Naive B cell (primary cell): ENCODE measurements at regions not wholly inside any gene's neighbourhood (a gene's known extent, or its start where the extent isn't known, plus 50 kb on each side); places are given as distances from the start of the nearest gene placed in this dataset.
"Not testable (repeated sequence)": the region's sequence is repeated elsewhere in the genome, so short reads cannot be mapped to it uniquely, and the experiment has no call there.

ENCODE experiments used
- ATAC-seq, 2 donors: fragments of 150-1000 bp; cut with Tn5 transposase; 2 replicates each; pipeline ENCODE4 v1.10.0; 2021; ENCODE audit warnings: low read depth in 2 of 2, mild to moderate bottlenecking in 2 of 2, moderate library complexity in 2 of 2
- DNase-seq: peaks from one replicate; pipeline ENCODE4 v3.0.0; 2022
- H3K27ac Mint-ChIP-seq, 6 donors: one replicate each; pipeline ENCODE4 v1.8.0; 2020 to 2022; ENCODE audit warnings: mild to moderate bottlenecking in 6 of 6, mixed read lengths in 6 of 6, moderate library complexity in 5 of 6, inconsistent platforms in 2 of 6
- H3K27me3 Mint-ChIP-seq, 3 donors: one replicate each; pipeline ENCODE4 v1.8.0; 2021 to 2022; ENCODE audit warnings: mixed read lengths in 3 of 3, mild to moderate bottlenecking in 1 of 3
- H3K36me3 Mint-ChIP-seq, 2 donors: one replicate each; pipeline ENCODE4 v1.8.0; 2020 to 2022; ENCODE audit warnings: mixed read lengths in 2 of 2, inconsistent platforms in 1 of 2, mild to moderate bottlenecking in 1 of 2
- H3K4me1 Mint-ChIP-seq, 3 donors: one replicate each; pipeline ENCODE4 v1.8.0; 2020 to 2022; ENCODE audit warnings: mixed read lengths in 3 of 3, inconsistent platforms in 1 of 3, mild to moderate bottlenecking in 1 of 3, moderate library complexity in 1 of 3
- H3K4me3 Mint-ChIP-seq, 8 donors: one replicate each; pipeline ENCODE4 v1.8.0; 2020 to 2022; ENCODE audit warnings: mild to moderate bottlenecking in 8 of 8, mixed read lengths in 8 of 8, moderate library complexity in 8 of 8, inconsistent platforms in 2 of 8
- H3K9me3 Mint-ChIP-seq, 7 donors: one replicate each; pipeline ENCODE4 v1.8.0; 2020 to 2022; ENCODE audit warnings: mixed read lengths in 7 of 7, mild to moderate bottlenecking in 5 of 7, inconsistent platforms in 2 of 7, moderate library complexity in 1 of 7

DNA sequence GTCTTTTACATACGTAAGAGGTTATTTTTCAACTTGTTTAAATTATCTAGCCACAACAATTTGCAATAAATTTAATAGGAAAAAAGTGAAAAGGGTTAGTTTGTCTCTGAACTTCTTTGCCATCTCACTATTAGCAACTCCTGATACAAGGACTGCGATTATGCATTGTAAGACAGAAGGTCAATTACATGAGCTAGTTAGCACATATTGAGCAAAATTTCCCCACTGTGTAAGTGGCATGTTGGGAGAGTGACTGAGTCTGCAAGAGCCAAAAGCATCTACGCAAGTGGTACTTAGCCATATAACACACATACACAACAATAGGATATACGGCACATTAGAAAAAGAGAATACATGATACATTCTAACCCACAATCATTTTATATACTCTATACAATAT is 927.2 kb downstream of the STPG2 start:
- H3K4me1 Mint-ChIP-seq: no peaks in the 10 kb centered on the region
- DNase-seq (no peak), ATAC-seq (no peak)
- peaks cover 0 to 10% (median 2%) of the 10 kb centered on the region in 7 donors for H3K9me3 Mint-ChIP-seq
- no peak overlapping the region for H3K27ac Mint-ChIP-seq
- H3K36me3 Mint-ChIP-seq: no peaks in the 10 kb centered on the region
- H3K27me3 Mint-ChIP-seq: no peaks in the 10 kb centered on the region
- no peak overlapping the region for H3K4me3 Mint-ChIP-seq

DNA sequence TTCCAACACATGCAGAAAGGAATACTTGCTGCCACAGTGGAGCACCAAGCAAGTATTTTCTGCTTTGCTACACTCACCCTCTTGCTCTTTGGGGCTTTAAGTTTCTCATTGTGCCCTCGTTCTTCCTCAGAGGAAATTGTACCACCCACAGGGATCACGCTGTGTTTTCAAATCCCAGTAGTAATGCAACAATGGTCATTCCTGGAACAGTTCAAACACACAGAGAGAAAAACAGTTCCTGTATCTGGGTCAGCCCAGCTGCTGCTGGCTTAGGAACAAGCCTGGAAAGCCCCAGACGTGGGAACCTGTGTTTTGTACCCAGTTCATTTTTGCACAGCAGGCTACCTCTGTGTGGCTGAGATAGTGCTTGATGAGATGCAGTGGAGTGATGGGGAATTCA is 907.8 kb downstream of the STPG2 start:
- H3K4me3 Mint-ChIP-seq: no peak overlapping the region
- no peaks in the 10 kb centered on the region for H3K36me3 Mint-ChIP-seq
- no peaks in the 10 kb centered on the region for H3K4me1 Mint-ChIP-seq
- H3K27me3 Mint-ChIP-seq: no peaks in the 10 kb centered on the region
- ATAC-seq: no peak
- DNase-seq: no peak
- H3K9me3 Mint-ChIP-seq: peaks cover 0 to 11% (median 2%) of the 10 kb centered on the region in 7 donors
- H3K27ac Mint-ChIP-seq: no peak overlapping the region

DNA sequence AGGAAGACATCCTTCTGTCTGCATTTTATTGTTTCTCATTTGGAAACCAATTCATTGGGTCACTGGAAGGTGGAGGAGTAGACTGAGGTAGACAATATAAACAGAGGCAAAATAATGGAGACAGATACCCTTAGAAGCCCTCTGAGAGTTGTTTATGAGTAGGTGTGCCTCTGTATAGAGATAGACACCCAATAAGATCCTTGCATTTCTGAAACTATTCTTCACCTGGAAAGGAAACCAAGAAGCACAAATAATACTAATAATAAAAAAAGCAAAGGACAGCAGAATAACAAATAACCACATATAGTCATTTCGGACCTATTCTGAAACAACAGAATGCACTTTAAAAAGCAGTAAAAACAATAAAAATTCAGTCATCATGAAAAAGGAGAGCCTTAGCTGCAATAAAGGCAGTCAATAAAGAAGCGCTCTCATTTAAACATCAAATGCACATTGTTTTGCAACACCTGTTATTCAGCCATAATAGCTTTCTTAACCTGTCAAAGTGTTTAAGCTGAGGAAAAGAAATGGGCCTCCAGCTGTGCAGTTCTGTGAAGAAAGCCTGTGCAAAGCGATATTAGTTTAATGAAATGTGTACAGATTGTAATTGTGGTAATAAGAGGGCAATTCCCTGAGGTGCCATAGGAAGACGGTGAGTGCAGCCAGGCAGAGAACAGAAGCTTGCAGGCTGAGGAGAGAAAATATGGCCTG is 904.2 kb downstream of the STPG2 start:
- DNase-seq: no peak
- ATAC-seq: no peak
- Mint-ChIP-seq H3K27me3 (no peaks in the 10 kb centered on the region), H3K27ac (no peak overlapping the region), H3K36me3 (no peaks in the 10 kb centered on the region), H3K4me1 (no peaks in the 10 kb centered on the region), H3K4me3 (no peak overlapping the region), H3K9me3 (peaks cover 0 to 8% (median 1%) of the 10 kb centered on the region in 7 donors)

DNA sequence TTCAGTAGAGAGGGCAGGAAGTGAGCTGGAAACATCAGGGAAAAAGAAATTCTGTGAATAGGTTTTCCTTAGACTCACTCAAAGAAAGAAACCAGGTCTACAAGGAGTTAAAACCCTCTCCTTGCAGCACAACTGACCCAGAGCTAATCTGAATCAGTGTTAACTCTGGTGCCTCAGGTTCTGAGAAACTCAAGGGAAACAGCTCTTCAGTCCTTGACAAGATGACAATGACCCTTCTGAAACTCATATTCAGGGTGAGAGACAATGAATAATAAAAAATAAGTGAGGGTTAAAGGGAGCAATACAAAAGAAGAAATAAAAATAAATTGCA is 903.6 kb downstream of the STPG2 start:
- H3K4me1 Mint-ChIP-seq: no peaks in the 10 kb centered on the region
- no peak for ATAC-seq

DNA sequence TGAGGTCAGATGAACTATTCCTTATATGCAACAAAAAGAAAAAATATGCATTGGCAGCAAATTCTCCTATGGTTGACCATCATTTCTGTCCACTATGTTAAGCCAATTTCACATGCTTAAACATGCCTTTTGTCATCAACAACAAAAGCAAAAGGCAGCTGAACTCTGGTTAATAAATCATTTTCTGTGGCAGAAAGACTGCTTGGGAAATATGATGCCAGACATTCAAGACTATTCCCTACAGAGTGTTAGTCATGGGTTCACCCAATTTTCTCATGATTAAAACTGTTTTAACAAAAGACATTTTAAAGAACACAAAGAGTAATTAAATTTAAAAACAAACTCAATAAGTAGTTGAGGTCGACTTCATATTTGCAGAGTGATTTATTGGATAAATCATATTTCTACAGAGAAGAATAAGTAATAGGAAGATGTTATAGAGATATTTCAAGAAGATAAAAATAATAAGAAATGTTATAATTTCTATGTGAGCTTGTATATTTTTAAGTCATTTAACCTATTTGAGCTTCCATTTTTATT is 890.6 kb downstream of the STPG2 start:
- no peak overlapping the region for H3K4me3 Mint-ChIP-seq
- H3K4me1 Mint-ChIP-seq: no peaks in the 10 kb centered on the region
- DNase-seq (no peak), ATAC-seq (no peak)
- peaks cover 4 to 11% (median 9%) of the 10 kb centered on the region in 7 donors for H3K9me3 Mint-ChIP-seq
- no peaks in the 10 kb centered on the region for H3K27me3 Mint-ChIP-seq
- H3K36me3 Mint-ChIP-seq: no peaks in the 10 kb centered on the region
- H3K27ac Mint-ChIP-seq: no peak overlapping the region

More for the DNA sequence above, 903.6 kb downstream of the STPG2 start:
- DNase-seq: no peak
- Mint-ChIP-seq H3K27ac (no peak overlapping the region), H3K27me3 (no peaks in the 10 kb centered on the region), H3K9me3 (peaks cover 0 to 8% (median 1%) of the 10 kb centered on the region in 7 donors), H3K36me3 (no peaks in the 10 kb centered on the region), H3K4me3 (no peak overlapping the region)

DNA sequence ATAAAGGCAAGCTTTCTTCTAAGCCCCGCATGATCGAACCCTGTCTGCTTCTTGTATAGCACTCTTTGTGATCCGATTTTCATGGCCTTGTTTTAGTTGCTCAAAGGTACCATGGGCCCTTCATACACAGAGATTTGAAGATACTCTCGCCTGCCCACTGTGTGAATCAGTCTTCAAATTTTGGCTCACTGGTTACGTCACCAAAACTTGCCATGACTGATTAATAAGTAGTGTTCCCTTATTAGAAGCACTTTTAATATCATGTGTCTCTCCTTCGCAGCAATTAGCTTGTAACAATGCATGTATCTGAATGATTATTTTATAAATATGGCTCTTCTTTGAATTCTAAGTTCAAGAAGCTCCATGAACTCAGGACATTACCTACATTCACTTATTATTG is 880.5 kb downstream of the STPG2 start:
- no peak for ATAC-seq
- no peak for DNase-seq
- H3K4me3 Mint-ChIP-seq: no peak overlapping the region
- H3K9me3 Mint-ChIP-seq: peaks cover 0 to 7% (median 5%) of the 10 kb centered on the region in 7 donors
- H3K4me1 Mint-ChIP-seq: no peaks in the 10 kb centered on the region
- peaks cover 0 to 4% of the 10 kb centered on the region in 2 donors for H3K36me3 Mint-ChIP-seq
- no peak overlapping the region for H3K27ac Mint-ChIP-seq
- H3K27me3 Mint-ChIP-seq: no peaks in the 10 kb centered on the region

DNA sequence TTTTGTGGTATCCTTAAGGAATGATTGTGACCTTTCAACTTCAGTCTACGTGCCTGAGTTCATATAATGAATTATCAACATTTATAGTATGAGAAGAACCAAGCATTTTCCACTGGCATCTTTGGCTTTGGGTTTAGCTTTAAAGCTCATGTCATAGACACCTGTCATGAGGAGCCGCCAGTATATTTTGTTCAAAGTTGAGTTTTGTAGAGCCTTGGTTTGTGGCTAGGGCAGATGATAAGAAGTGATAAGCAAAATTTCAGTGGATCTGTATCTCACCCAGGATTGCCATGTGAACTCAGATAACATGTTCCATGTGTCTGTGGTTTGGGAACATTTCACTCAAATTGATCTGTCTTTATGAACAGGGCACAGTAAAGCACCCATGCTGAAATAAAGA is 873.2 kb downstream of the STPG2 start:
- H3K27me3 Mint-ChIP-seq: no peaks in the 10 kb centered on the region
- ATAC-seq (no peak), DNase-seq (no peak)
- H3K4me1 Mint-ChIP-seq: no peaks in the 10 kb centered on the region
- H3K36me3 Mint-ChIP-seq: no peaks in the 10 kb centered on the region
- H3K9me3 Mint-ChIP-seq: peaks cover 0 to 25% (median 7%) of the 10 kb centered on the region in 7 donors
- no peak overlapping the region for H3K4me3 Mint-ChIP-seq
- H3K27ac Mint-ChIP-seq: no peak overlapping the region

DNA sequence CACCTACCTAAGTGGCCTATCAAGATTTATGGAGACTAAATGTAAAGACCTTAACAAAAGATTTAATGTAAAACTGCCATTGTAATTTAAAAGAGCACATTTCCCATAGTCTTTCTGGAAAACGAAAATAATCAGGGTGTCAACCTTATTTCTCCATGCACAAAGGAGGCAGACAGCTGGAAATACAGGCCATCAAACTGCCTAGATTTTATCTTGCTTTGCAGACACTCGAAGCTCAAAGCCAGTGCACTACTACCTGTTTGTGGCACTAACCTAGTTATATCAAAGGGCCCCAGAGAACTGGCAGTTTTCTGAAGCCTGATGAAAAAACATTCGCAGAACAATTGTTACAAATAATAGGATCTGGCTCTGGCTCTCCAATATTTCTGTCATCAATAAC is 863.9 kb downstream of the STPG2 start:
- H3K4me3 Mint-ChIP-seq: no peak overlapping the region
- ATAC-seq: no peak
- DNase-seq: no peak
- H3K9me3 Mint-ChIP-seq: peaks cover 8 to 25% (median 11%) of the 10 kb centered on the region in 7 donors
- no peaks in the 10 kb centered on the region for H3K4me1 Mint-ChIP-seq
- no peak overlapping the region for H3K27ac Mint-ChIP-seq
- H3K27me3 Mint-ChIP-seq: no peaks in the 10 kb centered on the region
- no peaks in the 10 kb centered on the region for H3K36me3 Mint-ChIP-seq

DNA sequence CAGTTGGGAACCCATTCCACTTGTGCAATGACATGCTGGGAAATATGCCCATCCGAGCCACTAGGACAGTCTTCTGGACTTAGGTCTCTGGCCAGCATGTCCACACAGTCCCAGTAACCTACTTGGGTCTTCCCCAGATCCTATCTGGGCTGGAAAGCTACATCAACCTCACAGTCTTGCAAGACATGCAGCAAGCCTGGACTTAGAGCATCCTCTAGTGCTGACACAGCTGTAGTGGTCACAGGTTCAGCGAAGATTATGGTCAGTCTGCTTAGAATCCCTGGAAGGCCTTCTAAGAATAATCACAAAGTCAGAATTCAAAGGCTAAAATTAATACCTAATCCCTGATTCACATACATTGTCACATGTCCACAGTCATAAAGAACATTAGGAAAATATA is 842.7 kb downstream of the STPG2 start:
- peaks cover 7 to 38% (median 16%) of the 10 kb centered on the region in 7 donors for H3K9me3 Mint-ChIP-seq
- no peaks in the 10 kb centered on the region for H3K27me3 Mint-ChIP-seq
- H3K27ac Mint-ChIP-seq: no peak overlapping the region
- DNase-seq (no peak), ATAC-seq (no peak)
- H3K36me3 Mint-ChIP-seq: peaks cover 0 to 8% of the 10 kb centered on the region in 2 donors
- H3K4me3 Mint-ChIP-seq: no peak overlapping the region
- H3K4me1 Mint-ChIP-seq: no peaks in the 10 kb centered on the region

DNA sequence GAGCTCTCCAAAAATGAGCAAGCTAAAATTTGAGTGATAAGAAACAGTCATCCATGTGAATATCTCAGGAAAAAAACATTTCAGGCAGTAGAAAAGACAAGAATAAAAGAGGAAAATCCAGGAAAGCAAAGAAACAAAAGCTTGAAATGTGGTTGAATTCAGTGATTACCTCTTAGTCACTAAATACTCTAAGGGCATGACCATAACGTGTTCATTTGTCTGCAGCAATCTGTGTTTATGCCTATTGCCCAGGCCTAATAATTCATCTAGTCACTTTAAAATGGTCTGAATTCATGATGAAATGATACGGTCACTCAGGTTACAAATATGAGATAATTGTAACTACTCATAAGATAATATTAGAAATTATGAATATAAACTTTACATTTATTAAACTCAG is 837.9 kb downstream of the STPG2 start:
- Mint-ChIP-seq H3K36me3 (peaks cover 0 to 8% of the 10 kb centered on the region in 2 donors), H3K4me3 (no peak overlapping the region), H3K4me1 (no peaks in the 10 kb centered on the region), H3K27me3 (no peaks in the 10 kb centered on the region), H3K27ac (no peak overlapping the region), H3K9me3 (peaks cover 7 to 38% (median 11%) of the 10 kb centered on the region in 7 donors)
- ATAC-seq (no peak), DNase-seq (no peak)

DNA sequence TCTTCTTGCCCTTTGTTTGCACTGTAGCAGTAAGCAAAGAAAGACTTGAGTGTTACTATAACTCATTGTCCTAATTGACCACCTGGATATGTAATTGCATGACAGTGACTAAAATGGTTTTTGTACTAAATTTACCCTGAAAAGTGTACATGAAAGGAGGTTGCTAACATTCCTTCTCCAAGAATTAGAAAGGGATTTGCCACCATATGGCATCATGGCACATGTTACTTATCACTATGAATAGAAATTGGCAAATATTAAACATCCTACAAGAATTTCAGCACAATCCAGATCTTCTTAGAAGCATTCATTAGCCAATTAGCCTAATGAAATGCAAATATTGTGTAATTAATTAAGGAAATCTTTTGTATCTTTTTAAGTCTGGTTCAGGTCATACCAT is 834.2 kb downstream of the STPG2 start:
- Mint-ChIP-seq H3K4me3 (no peak overlapping the region), H3K9me3 (peaks cover 0 to 11% (median 4%) of the 10 kb centered on the region in 7 donors), H3K27me3 (no peaks in the 10 kb centered on the region)

DNA sequence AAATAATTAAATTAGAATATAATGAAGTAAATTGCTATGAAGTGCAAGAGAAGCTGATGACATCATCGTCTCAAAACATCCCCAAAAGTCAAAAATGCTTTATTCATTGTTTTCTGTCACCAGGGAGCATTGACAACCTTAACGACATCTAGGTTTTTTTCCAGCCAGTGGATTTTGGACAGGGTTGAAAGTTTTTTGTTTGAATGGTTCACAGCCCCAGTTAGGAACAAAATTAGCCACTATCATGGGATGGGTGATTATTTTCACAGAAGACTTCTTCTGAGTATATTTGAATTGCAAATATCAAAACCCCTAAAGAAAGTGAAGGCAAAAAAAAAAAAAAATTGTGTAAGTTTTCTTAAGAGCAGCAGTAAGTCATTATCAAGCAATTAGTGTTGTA is 826.1 kb downstream of the STPG2 start:
- ATAC-seq (no peak), DNase-seq (no peak)
- Mint-ChIP-seq H3K4me3 (no peak overlapping the region), H3K36me3 (no peaks in the 10 kb centered on the region), H3K9me3 (peaks cover 0 to 16% (median 6%) of the 10 kb centered on the region in 7 donors), H3K4me1 (no peaks in the 10 kb centered on the region), H3K27me3 (no peaks in the 10 kb centered on the region), H3K27ac (no peak overlapping the region)

More for the DNA sequence above, 834.2 kb downstream of the STPG2 start:
- no peaks in the 10 kb centered on the region for H3K4me1 Mint-ChIP-seq
- no peaks in the 10 kb centered on the region for H3K36me3 Mint-ChIP-seq
- peak overlapping the region in 1 of 6 donors; percentile 72 for H3K27ac Mint-ChIP-seq
- ATAC-seq: no peak
- no peak for DNase-seq

DNA sequence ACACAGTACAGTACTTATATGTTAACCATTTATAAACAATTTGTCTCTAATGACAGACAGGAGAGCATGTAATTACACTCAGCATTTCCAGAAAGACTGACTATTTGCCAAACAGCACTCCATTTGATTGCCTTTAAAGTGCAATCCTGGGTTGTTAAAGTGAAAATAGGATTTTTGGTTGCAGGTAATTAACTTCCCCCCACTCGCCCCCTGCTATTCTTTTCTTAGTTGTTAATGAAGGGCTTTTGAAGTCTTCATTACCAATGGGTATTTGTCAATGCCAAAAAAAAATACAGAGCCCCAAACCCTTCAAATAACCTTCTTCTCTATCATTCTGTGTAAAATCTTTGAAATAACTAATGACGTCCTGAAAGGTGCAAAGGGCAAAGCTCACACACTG is 825.6 kb downstream of the STPG2 start:
- Mint-ChIP-seq H3K27ac (no peak overlapping the region), H3K4me1 (no peaks in the 10 kb centered on the region), H3K36me3 (no peaks in the 10 kb centered on the region), H3K9me3 (peaks cover 0 to 17% (median 6%) of the 10 kb centered on the region in 7 donors), H3K4me3 (no peak overlapping the region), H3K27me3 (no peaks in the 10 kb centered on the region)
- ATAC-seq (no peak), DNase-seq (no peak)

DNA sequence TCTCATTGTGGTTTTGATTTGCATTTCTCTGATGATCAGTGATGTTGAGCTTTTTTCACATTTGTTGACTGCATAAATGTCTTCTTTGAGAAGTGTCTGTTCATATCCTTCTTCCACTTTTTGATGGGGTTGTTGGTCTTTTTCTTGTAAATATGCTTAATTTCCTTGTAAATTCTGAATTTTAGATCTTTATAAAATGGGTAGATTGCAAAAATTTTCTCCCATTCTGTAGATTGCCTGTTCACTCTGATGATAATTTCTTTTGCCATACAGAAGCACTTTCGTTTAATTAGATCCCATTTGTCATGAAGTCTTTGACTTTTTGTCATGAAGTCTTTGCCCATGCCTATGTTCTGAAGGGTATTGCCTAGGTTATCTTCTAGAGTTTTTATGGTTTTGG is 817.5 kb downstream of the STPG2 start:
- not testable (repeated sequence) for H3K4me1 Mint-ChIP-seq, H3K27ac Mint-ChIP-seq, DNase-seq, H3K27me3 Mint-ChIP-seq, H3K36me3 Mint-ChIP-seq, ATAC-seq, H3K4me3 Mint-ChIP-seq
- peaks cover 4 to 21% (median 13%) of the 10 kb centered on the region in 7 donors for H3K9me3 Mint-ChIP-seq
